ENCODE measurements at regions not wholly inside any gene's neighbourhood (a gene's known extent, or its start where the extent isn't known, plus 50 kb on each side); places are given as distances from the start of the nearest gene placed in this dataset.

- H3K27me3 ChIP-seq (ENCODE audit: insufficient read depth, low read length, poor library complexity) = peaks cover 12% of the 10 kb centered on the region
- H3K4me1 ChIP-seq (ENCODE audit: insufficient read depth, low read length) = no peaks in the 10 kb centered on the region
- no peaks in the 10 kb centered on the region for H3K79me2 ChIP-seq (ENCODE audit: insufficient read depth, low read length)
- H3K9me3 ChIP-seq (ENCODE audit: insufficient read depth, low read length, severe bottlenecking) = no peaks in the 10 kb centered on the region
- no peak overlapping the region for H3K27ac ChIP-seq (ENCODE audit: low read length)
- DNase-seq = no peak
- TF ChIP-seq EZH2 (IDR thresholded peaks at IDR 0.05; ENCODE audit: borderline replicate concordance, low read depth, low read length, severe bottlenecking) (no peak), CTCF (IDR thresholded peaks at IDR 0.05; ENCODE audit: borderline replicate concordance, extremely low read depth, low read length, poor library complexity, severe bottlenecking) (no peak)
- H3K36me3 ChIP-seq (ENCODE audit: insufficient read depth, low read length) = no peaks in the 10 kb centered on the region
- H4K20me1 ChIP-seq (ENCODE audit: insufficient read depth, low read length) = no peaks in the 10 kb centered on the region
- H3K4me2 ChIP-seq (ENCODE audit: insufficient read depth, low read length) = no peak overlapping the region
- no peak overlapping the region for H3K9ac ChIP-seq (ENCODE audit: low read depth, low read length)
- no peak overlapping the region for H3K4me3 ChIP-seq (ENCODE audit: low read depth in 1 of 2, low read length in 2 of 2)
- H2AFZ ChIP-seq (ENCODE audit: low read depth, low read length) = no peak overlapping the region
- no peak for ATAC-seq (ENCODE audit: insufficient read depth, low read depth)
These were observed 99.9 kb upstream of the LHX1 start for GRCh38 chr17:36837195-36837938.

GRCh38 chr17:36837939-36838272 is 99.4 kb upstream of the LHX1 start:
- Histone ChIP-seq H4K20me1 (ENCODE audit: insufficient read depth, low read length) (no peaks in the 10 kb centered on the region), H2AFZ (ENCODE audit: low read depth, low read length) (no peak overlapping the region), H3K4me3 (ENCODE audit: low read depth in 1 of 2, low read length in 2 of 2) (no peak overlapping the region), H3K27ac (ENCODE audit: low read length) (no peak overlapping the region), H3K4me2 (ENCODE audit: insufficient read depth, low read length) (no peak overlapping the region), H3K4me1 (ENCODE audit: insufficient read depth, low read length) (no peaks in the 10 kb centered on the region), H3K79me2 (ENCODE audit: insufficient read depth, low read length) (no peaks in the 10 kb centered on the region), H3K9me3 (ENCODE audit: insufficient read depth, low read length, severe bottlenecking) (no peaks in the 10 kb centered on the region), H3K27me3 (ENCODE audit: insufficient read depth, low read length, poor library complexity) (peaks cover 12% of the 10 kb centered on the region), H3K36me3 (ENCODE audit: insufficient read depth, low read length) (no peaks in the 10 kb centered on the region), H3K9ac (ENCODE audit: low read depth, low read length) (no peak overlapping the region)
- TF ChIP-seq CTCF (IDR thresholded peaks at IDR 0.05; ENCODE audit: borderline replicate concordance, extremely low read depth, low read length, poor library complexity, severe bottlenecking) (no peak), EZH2 (IDR thresholded peaks at IDR 0.05; ENCODE audit: borderline replicate concordance, low read depth, low read length, severe bottlenecking) (no peak)
- DNase-seq (no peak), ATAC-seq (ENCODE audit: insufficient read depth, low read depth) (no peak)

GRCh38 chr17:36839256-36839655 is 98.0 kb upstream of the LHX1 start:
- TF ChIP-seq CTCF (IDR thresholded peaks at IDR 0.05; ENCODE audit: borderline replicate concordance, extremely low read depth, low read length, poor library complexity, severe bottlenecking) = no peak
- Histone ChIP-seq H3K4me3 (ENCODE audit: low read depth in 1 of 2, low read length in 2 of 2) (no peak overlapping the region), H3K4me2 (ENCODE audit: insufficient read depth, low read length) (no peak overlapping the region), H3K36me3 (ENCODE audit: insufficient read depth, low read length) (no peaks in the 10 kb centered on the region), H3K79me2 (ENCODE audit: insufficient read depth, low read length) (no peaks in the 10 kb centered on the region), H3K4me1 (ENCODE audit: insufficient read depth, low read length) (no peaks in the 10 kb centered on the region), H3K9ac (ENCODE audit: low read depth, low read length) (no peak overlapping the region), H3K27me3 (ENCODE audit: insufficient read depth, low read length, poor library complexity) (peaks cover 15% of the 10 kb centered on the region), H3K27ac (ENCODE audit: low read length) (no peak overlapping the region), H4K20me1 (ENCODE audit: insufficient read depth, low read length) (no peaks in the 10 kb centered on the region), H3K9me3 (ENCODE audit: insufficient read depth, low read length, severe bottlenecking) (no peaks in the 10 kb centered on the region), H2AFZ (ENCODE audit: low read depth, low read length) (no peak overlapping the region)
- ATAC-seq (ENCODE audit: insufficient read depth, low read depth) (no peak), DNase-seq (no peak)

GRCh38 chr17:36840796-36841195 is 96.5 kb upstream of the LHX1 start:
- Histone ChIP-seq H3K27me3 (ENCODE audit: insufficient read depth, low read length, poor library complexity) (peaks cover 25% of the 10 kb centered on the region), H3K4me1 (ENCODE audit: insufficient read depth, low read length) (no peaks in the 10 kb centered on the region), H3K4me2 (ENCODE audit: insufficient read depth, low read length) (no peak overlapping the region), H3K27ac (ENCODE audit: low read length) (no peak overlapping the region), H4K20me1 (ENCODE audit: insufficient read depth, low read length) (no peaks in the 10 kb centered on the region), H3K4me3 (ENCODE audit: low read depth in 1 of 2, low read length in 2 of 2) (no peak overlapping the region), H3K36me3 (ENCODE audit: insufficient read depth, low read length) (no peaks in the 10 kb centered on the region), H2AFZ (ENCODE audit: low read depth, low read length) (no peak overlapping the region), H3K9ac (ENCODE audit: low read depth, low read length) (no peak overlapping the region), H3K9me3 (ENCODE audit: insufficient read depth, low read length, severe bottlenecking) (no peaks in the 10 kb centered on the region), H3K79me2 (ENCODE audit: insufficient read depth, low read length) (no peaks in the 10 kb centered on the region)
- no peak for DNase-seq
- no peak for ATAC-seq (ENCODE audit: insufficient read depth, low read depth)
- TF ChIP-seq CTCF (IDR thresholded peaks at IDR 0.05; ENCODE audit: borderline replicate concordance, extremely low read depth, low read length, poor library complexity, severe bottlenecking) (no peak), EZH2 (IDR thresholded peaks at IDR 0.05; ENCODE audit: borderline replicate concordance, low read depth, low read length, severe bottlenecking) (no peak)

All from DND-41 (cell line).